ENCODE measurements at regions not wholly inside any gene's neighbourhood (a gene's known extent, or its start where the extent isn't known, plus 50 kb on each side); places are given as distances from the start of the nearest gene placed in this dataset.

DNA sequence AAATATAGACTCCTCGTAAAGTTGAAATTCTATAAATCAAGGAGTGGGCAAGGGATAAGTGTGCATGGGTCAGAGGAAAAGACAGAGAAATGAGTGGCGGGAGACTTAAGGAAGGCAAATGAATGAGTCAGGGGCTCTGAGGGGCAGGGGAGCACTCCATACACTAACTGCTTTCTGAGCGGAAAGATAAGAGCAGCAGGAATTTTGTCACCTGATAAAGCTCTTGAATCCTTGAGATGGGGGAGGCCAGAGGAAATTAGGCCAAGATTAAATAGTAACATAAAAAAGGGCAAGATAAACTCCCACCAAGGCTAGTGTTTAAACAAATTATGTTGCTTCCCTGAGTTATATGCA lies 191.0 kb upstream of the S1PR3 start:
- DNase-seq, result no peak

DNA sequence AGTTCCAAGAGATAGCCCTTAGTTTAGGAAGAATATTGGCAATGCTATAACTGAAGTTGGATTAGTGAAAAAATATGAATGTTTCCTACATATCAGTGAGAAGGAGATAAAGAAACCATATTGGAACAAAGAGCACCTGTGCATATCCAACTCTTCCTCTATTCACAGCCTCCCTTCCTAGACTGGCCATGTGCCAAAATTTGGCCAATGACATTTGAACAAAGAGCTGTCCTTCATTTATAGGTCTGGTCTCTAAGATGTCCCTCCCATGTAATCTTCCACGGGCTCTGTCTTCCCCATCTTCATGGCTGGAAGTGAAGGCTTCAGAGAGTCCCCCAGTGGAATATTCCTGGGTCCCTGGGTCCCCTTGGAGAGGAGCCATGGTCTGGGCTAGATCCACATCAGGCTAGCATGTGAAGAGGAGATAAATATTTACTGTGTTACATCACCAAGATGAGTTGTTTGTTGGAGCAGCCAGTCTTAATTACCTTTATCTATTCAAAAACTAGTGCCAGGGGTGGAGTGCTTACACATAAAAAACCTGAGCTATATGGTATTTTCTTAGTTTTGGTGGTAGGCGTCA lies 190.0 kb upstream of the S1PR3 start:
- no peak for DNase-seq

DNA sequence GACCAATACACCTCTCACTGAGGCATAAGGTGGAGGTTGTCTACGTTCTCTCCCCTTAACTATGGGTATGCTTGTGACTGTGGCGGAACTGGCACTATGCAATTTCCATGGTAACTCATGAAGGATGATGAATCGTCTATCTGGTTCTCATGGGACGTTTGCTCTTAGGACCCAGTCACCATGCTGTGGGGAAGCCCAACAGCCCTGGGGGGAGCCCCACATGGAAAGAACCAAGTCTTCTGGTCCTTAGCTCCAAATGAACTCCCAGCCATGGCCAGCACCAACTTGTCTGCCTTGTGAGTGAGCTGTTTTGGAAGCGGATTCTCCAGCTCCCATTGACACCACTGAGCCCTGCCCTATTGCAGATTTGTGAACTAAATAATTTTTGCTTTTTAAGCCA lies 188.7 kb upstream of the S1PR3 start:
- DNase-seq, result no peak

DNA sequence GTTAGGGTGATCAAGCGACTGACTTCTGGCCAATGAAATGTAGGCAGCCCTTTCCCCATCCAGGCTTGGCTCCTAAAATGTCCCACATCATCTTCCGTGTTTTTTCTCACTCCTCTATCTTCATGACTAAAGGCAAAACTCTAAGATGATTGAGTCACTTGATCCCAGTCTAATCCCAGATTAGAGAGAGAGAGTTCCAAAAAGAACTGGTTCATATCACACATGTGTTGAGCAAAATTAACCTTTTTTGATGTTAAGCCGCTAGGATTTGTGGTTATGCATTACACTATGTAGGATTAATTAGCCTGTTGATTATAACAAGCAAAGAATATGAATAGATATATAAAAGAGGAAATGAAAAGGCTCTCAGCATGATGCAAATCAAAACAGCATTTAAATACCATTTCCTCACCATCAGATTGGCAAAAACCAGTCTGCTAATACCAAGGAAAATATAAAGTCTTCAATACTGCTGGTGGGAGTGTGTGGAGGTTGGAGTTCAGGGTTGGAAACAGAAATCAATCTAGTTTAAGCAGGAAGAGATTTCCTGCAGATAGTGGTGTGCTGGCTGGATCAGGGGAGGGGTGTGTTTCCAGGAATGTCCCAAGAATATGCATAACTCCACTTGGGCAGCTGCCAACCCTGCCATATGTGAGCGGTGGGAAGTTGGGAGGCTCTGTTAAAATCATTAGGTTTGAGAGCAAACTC lies 187.6 kb upstream of the S1PR3 start:
- DNase-seq, result no peak

DNA sequence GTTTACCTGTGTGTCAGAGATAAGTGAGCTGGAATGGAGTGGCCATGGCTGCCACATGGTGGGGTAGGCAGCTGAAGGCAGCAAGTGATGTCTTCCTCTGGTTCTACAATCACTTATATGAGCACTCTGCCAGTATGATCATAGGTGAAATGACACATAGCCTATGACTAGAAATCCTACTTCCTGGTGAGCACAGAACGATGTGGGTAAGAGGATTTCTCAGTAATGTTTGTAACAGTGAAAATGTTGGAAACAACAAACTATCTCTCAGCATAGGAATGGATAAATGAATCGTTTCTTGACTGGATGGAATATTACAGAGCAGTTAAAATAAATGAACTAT lies 187.0 kb upstream of the S1PR3 start:
- no peak for DNase-seq

DNA sequence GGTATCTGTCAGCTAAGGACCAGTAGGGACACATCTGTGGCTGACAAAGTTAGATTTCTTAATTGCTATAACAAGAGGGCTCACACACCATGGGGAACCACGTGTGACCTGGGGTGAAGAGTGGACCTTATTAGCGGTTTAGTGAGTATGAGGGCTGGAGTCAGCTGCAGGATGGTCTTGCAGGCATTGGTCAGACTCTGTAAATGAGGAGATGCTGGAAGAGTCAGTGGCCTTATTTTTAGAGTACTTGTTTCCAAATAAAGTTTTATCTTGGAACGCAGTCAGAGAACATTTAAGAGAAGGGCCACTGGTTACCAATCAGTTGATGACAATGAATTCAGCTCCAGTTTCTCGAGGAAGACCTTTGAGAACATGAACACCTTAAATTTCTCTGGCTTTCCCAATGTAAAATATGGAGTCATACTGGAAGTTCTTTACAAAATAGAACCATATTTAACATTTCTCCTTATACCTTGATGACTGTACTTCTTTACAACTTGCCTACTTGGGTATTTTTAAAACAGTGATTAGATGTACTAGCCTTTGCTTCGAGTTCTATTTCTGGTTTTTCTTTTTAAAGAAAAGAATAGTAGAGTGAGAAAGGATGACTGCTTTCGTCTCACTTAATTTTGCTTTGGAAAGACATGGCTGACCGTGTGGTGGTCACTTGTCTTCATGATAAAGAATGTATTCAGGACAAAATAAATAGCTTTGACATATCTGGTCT lies 185.9 kb upstream of the S1PR3 start:
- DNase-seq, result no peak

DNA sequence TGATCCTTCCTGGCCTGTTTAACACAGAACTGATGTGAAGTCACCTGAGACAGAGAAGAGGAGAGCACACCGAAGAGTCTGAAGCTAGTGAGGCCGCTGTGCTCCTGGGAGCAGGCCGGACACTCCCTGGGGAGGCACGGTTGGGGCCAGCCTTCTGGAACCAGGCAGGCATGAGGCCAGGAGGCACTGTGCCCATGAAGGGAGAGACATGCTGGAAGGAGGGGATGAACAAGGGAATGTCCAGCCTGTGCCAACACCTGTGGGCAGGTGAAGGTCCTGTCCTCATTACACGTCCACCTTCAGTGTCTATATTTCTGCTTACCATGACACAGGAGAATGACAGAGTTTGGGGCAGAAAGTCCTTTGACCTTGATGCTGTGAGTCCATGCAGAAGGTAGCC lies 183.8 kb upstream of the S1PR3 start:
- DNase-seq, result no peak

DNA sequence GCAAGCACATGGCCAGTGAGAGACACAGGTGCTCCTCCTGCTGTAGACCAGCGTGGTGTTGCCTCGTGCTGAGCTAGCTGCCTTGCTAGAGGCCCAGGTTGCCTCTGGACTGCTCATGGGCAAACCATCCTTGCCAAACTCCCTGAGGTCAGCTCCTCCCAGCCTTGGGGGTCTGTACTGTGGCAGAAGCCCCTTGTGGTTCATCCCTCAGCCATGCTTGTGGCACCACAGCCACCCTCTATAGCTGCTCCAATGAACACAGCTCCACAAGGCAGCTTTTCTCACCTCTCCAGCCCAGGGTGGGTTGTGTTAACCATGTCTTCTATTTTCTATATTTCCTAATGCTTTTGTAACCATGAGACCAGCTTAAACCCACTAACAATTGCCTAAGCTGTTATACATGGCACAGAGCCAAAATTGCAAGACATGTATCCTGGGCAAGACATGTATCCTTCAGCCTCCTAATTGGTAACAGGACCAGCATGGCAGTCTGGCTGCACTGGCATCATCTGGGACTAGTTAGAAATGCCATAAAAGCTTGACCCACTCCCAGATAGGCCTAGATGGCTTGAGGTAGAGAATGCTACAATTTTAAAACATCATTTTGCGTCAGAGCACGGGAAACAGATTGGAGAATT lies 183.1 kb upstream of the S1PR3 start:
- DNase-seq, result no peak

DNA sequence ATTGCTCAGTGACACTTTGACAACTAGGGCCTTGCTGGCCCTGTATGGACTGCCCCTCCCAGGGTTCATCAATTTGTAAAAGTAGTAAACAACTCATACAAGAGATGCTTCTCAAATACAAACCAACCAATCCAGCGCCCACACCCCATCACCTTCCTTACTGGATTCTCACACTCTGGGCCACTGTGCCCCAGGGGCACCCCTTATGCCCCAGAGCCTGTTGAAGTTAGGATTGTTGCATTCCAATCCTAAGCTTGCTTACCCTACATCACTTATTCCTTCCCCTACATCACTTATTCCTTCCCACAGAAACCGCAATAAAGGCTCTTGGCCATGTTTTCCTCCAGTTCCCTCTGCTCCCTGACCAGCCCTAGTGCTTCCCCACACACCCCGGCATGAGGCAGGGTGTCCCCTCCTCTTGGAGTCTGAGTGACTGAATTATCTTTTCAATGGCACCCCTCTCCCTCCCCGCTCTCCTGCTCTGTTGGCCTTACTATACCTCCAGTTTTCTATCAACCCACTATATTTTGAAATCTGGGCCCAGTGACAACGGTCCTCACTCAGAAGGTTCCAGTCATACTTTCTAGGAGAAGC lies 182.4 kb upstream of the S1PR3 start:
- no peak for DNase-seq

DNA sequence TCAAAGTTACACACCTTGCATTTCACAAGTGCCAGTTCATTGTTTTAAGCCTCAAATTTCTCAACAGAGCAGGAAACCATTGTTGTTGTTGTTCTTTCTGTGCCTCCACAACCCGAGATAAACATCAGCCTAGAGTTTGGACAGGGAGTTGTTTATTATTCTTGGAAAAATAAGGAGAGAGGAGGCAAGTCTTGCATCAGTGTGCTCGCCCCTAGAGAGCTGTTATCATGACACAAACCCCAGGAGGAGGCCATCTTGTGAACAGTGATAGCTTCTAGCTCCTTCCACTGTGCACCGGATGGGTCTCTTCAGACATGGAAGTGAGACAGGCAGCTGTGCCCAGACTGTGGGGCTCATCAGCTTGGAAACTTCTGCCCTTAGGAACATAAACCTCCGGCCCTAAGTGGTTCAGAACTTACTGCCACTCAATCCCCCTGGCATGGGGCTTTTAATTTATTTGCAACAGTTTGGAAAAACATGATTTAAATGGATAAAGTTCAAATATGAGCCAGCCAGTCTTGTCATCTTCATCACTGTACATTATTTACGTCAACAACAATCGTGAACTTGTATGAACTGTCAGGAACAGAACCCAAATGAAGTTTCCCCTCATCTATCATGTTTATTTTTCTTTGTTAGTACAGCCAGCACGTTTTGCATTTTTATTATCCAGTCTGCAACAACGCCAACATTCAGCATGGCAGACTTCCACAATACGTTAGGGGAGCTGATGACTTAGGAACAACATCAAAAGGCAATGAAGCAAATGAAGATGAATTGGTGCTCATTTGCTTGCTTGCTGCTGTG lies 181.7 kb upstream of the S1PR3 start:
- DNase-seq, result no peak

DNA sequence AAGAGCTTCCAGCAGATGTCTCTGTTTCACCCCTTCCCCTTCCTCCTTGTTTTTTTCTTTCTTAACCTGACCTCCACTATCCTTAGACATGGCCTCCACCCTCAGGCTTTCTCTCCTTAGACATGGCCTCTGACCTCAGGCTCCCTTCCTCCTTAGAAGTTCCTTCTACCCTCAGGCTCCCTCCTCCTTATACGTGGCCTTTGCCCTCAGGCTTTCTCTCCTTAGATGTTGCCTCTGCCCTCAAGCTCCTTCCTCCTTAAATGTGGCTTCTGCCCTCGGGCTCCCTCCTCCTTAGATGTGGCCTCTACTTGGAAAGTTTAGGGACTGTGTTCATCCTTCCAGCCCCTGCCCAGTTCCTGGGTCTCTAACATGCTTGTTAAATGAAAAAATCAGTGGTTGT lies 180.4 kb upstream of the S1PR3 start:
- DNase-seq, result no peak

DNA sequence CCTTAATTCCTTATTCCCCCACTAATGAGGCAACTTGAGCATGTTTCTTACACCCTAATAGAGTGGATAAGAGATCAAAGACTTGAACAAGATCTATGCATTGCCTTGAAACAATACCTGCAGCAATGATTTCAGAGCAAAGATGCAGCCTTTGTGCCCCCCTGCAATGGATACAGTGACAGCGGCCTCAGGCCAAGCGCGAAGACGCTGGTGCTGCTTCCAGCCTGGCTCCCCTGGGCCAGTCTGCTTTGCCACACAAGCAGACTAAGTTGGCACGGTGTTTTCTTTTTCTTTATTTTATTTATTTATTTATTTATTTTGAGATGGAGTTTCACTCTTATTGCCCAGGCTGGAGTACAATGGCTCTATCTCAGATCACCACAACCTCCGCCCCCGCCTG lies 179.8 kb upstream of the S1PR3 start:
- DNase-seq, result no peak

DNA sequence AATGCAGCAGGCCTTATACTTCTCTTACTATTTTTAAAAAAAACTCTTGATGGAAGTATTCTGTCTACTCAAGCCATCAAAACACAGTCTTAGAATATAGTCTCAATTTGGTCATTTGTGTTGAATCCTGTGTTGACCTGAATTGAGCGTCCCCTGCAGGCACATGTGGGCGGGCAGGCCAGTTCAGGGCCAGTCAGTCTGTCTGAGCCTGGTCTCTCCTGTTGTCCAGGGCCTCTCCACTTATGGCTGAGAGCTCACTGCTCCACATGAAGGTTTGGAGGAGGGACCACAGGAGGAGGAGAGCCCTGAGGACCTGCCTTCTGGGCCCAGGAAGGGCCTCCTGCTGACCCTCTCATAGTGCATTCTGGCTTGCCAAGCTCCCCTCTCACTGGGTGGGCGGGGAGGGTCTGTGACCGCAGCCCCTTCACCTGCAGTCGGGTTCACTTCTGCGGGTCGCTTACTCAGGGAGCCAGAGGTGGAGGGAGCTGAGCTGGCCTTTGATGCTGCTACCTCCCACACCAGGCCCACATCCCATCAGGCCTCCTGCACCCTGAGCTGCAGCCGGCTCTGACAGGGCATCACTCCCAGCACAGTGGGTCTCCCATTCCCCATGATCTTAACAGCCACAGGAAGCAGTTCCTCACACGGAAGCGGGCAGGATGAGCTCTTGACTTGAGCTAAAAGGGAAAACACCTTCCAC lies 178.2 kb upstream of the S1PR3 start:
- DNase-seq, result no peak

DNA sequence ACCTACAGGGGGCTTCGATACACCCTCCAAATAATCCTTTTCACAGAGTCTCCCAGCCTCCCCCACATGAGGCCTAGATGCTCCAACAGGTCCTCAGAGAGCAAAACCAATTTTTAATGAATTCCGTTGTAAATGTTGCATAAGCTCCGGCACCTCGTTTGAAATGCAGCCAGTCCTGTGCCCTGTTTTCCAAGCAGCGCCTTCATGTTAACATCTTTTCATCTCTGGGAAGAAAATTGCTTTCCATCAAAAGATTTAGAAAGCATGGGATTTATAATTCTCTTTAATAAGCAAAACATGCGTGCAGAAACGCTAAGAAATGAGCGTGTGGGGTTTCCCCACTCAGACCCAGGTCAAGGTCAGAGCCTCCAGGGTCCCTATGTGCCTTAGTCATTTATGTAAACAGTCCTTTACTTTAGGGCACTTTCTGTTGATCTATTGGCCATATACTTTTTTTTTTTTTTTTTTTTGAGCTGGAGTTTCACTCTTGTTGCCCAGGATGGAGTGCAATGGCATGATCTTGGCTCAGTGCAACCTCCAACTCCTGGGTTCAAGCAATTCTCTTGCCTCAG lies 177.5 kb upstream of the S1PR3 start:
- no peak for DNase-seq

DNA sequence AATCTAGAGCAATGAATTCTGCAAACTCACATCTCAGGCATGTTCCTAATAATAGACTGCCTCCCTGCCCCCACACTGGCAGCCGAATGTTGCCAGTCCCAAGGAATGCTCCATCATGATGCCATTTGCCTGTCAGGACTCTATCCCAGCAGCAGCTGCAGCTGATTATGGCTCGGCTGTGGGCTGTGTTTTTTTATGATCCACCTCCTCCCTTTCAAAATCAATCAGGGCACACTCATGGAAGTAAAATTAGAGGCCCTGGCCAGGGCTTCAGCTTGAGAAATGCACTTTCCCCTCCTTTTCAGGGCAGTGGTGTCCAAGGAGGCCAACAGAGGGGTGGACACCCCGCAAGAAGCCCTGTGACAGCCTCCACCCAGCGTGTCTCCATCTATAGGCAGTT lies 176.7 kb upstream of the S1PR3 start:
- no peak for DNase-seq

DNA sequence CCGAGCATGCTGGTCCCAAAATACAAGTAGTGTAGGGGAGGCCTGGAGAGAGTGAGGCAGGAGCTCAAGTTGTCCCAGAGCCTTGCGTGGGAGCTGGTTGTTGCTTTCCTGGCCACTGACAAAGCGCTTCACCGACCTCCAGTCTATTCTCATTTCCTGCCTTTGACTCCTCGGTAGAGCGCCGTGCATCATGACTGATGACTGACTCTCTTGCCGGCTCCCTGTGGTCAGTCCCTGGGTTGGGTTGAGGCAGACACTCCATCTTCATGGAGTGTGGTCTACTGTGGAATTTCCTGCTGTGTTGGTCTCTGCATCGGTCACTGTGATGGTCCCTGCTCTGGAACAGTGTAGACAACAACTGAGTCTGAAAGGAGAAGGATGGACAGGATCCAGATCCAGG lies 175.1 kb upstream of the S1PR3 start:
- DNase-seq, result no peak

DNA sequence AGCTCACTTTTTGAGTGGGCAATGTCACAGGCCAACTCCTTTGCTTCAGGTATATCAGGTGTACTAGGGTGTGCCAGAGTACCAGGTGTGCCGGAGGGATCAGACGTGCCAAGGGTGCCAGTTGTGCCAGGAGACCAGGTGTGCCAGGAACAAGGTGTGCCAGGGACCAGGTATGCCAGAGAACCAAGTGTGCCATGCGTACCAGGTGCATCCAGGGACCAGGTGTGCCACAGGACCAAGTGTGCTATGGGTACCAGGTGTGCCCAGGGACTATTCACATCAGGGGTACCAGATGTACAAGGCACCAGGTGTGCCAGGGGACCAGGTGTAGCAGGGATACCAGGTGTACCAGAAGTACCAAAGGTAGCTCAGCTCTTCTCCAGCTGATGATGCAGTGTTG lies 174.7 kb upstream of the S1PR3 start:
- DNase-seq, result no peak

DNA sequence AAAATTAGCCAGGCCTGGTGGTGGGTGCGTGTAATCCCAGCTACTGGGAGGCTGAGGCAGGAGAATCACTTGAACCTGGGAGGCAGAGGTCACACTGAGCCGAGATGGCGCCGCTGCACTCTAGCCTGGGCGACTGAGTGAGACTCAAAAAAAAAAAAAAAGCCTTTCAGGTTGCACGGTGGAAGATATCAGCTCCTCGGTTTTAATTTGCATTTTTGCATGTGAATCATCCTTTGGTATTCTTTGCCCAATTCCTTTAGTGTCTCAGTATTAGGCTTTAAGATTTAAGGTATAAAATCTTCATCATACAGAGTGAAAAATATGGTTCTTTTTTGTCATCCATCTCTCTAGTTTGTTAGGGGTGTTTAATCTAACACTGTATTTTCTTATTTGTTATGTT lies 173.6 kb upstream of the S1PR3 start:
- no peak for DNase-seq

DNA sequence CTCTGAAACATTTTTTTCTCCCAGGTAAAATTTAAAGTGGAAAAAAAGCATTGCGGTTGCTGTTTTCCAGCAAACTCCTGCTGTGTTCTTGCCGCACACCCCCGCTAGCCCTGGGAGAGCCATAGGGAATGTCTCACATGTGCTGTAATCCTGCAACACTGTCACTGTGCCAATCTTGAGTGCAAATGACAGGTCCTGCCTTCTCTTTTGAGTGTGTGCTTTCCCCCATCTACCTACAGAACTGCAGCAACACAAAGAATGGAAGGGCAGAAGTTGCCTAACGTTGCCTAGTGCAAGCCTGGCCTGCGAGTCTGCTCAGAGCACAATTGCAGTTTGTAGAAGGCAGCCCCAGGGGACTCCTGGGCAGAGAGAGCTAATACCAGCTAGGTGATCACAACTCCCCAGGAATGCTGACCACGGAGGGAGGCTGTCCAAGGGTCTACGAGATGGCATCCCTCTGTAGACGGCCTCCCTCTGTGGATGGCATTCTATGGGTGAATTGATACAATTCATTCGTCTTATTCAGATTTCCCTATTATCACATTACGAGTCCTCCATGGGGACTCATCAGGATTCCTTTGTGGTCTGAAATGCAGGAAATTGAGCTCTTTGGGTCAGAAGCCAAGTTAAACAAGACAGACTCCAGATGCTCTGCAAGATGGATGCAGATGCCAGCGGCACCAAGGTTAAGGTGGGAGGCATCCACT lies 172.6 kb upstream of the S1PR3 start:
- DNase-seq, result no peak

DNA sequence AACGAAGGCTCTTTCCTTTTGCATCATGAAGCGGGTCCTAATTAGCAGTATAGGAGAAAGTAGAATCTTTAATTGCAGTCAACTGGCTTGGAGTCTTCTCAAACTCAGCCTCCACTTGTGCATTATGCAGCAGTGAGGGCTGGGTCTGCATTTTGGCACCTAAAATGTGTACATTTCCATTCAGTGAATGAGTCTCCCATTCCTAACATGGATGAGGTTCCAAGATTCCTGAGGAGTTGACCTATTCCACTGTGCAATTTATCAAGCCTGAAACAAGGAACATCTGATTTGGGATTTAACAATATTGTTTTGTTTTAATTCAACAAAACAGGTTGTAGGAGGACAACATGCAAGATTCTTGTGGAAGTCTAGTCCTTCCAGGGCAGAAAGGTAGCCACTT lies 171.8 kb upstream of the S1PR3 start:
- DNase-seq, result no peak

DNA sequence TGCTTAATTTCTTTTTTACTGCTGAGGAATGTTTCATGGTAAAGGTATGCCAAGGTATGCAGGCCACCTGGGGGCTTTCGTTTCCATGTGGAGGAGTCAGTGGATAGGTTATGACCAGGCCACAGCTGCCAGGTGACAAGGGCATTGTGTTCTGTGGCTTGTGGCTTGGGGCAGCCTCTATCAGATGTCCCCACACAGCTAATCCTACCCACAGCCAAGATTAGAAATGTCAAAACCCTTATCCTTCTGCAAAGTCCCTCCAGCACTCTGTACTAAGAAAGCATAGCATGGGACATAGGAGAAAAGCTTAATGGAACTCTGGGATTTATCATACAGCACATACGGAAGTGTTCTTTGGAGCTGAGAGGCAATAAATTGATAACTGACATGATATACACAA lies 171.2 kb upstream of the S1PR3 start:
- DNase-seq, result no peak

Data from stimulated activated CD4-positive, alpha-beta T cell treated with anti-CD3 and anti-CD28 coated beads, Interleukin-4, amount 100 ng/mL, for 4 hours (primary cell).